AML-193 (cell line): ENCODE measurements at regions not wholly inside any gene's neighbourhood (a gene's known extent, or its start where the extent isn't known, plus 50 kb on each side); places are given as distances from the start of the nearest gene placed in this dataset.

Source experiments
- DNase-seq, 2 experiments: peaks; one replicate each; lab custom pipeline; 2025; lab: John Stamatoyannopoulos, UW

- DNase-seq, result no peak
Measured at GRCh38 chr2:238581126-238581525, 154.4 kb downstream of the ASB1 start.

- no peak for DNase-seq
Measured at GRCh38 chr2:238582159-238582558, 155.4 kb downstream of the ASB1 start.

- no peak for DNase-seq
Measured at GRCh38 chr2:238584617-238585016, 157.9 kb downstream of the ASB1 start.

- no peak for DNase-seq
Measured at GRCh38 chr2:238585836-238586821, 159.4 kb downstream of the ASB1 start.

- no peak for DNase-seq
Measured at GRCh38 chr2:238586931-238587775, 160.4 kb downstream of the ASB1 start.

- DNase-seq, result no peak
Measured at GRCh38 chr2:238587776-238588660, 161.3 kb downstream of the ASB1 start.

- DNase-seq, result no peak
Measured at GRCh38 chr2:238589591-238590460, 163.1 kb downstream of the ASB1 start.

- DNase-seq, result no peak
Measured at GRCh38 chr2:238591732-238592131, 165.0 kb downstream of the ASB1 start.

GRCh38 chr2:238593236-238593635, 166.5 kb downstream of the ASB1 start:
- no peak for DNase-seq

GRCh38 chr2:238593678-238594077, 167.0 kb downstream of the ASB1 start:
- DNase-seq, result no peak

- no peak for DNase-seq
Measured at GRCh38 chr2:238594796-238595749, 168.3 kb downstream of the ASB1 start.

- DNase-seq, result no peak
Measured at GRCh38 chr2:238595750-238596570, 169.2 kb downstream of the ASB1 start.

GRCh38 chr2:238596571-238597551, 170.1 kb downstream of the ASB1 start:
- no peak for DNase-seq

- DNase-seq, result no peak
Measured at GRCh38 chr2:238597638-238598528, 171.2 kb downstream of the ASB1 start.

- no peak for DNase-seq
Measured at GRCh38 chr2:238598802-238599530, 172.2 kb downstream of the ASB1 start.
